GM12892 (cell line): ENCODE measurements at regions not wholly inside any gene's neighbourhood (a gene's known extent, or its start where the extent isn't known, plus 50 kb on each side); places are given as distances from the start of the nearest gene placed in this dataset.

ENCODE experiments used
- DNase-seq: peaks from one replicate; pipeline ENCODE4 v3.0.0; 2011; ENCODE audit not compliant: insufficient read length
- FAIRE-seq: peaks from 2 replicates; lab custom pipeline; 2011; peaks lifted over from hg19 to GRCh38; lab: Jason Lieb, UNC
- POLR2A ChIP-seq: IDR thresholded peaks from 2 replicates; pipeline ENCODE4 v1.6.1; 2011; ENCODE audit warnings: low read depth, low read length, control low read depth
- POLR2AphosphoS5 ChIP-seq: IDR thresholded peaks from 2 replicates; pipeline ENCODE4 v1.6.1; 2011; ENCODE audit warnings: low read depth, low read length, control low read depth
- TAF1 ChIP-seq: IDR thresholded peaks from 2 replicates; pipeline ENCODE4 v1.6.1; 2011; ENCODE audit warnings: low read depth, mild to moderate bottlenecking, control low read depth, low read length, borderline replicate concordance

DNA sequence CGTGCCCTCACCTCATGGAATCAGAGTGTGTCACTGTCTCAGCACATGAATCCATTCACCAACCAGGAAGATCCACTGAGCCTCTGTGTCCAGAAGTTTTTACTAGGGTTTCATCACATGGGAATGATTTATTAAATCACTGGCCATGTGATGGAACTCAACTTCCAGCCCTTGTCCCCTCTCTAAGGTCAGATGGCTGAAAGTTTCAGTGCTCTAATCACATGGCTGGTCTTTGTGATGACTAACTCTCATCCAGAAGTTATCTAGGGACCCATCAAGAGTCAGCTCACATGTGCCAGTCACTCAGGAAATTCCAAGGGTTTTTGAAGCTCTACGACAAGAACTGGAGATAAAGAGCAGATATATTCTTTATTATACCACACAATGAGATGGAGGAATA is 140.5 kb upstream of the GYPC start:
- FAIRE-seq (no peak), DNase-seq (no peak)
- TF ChIP-seq TAF1 = no peak
- no peak for TF ChIP-seq POLR2A
- TF ChIP-seq POLR2AphosphoS5 = no peak

DNA sequence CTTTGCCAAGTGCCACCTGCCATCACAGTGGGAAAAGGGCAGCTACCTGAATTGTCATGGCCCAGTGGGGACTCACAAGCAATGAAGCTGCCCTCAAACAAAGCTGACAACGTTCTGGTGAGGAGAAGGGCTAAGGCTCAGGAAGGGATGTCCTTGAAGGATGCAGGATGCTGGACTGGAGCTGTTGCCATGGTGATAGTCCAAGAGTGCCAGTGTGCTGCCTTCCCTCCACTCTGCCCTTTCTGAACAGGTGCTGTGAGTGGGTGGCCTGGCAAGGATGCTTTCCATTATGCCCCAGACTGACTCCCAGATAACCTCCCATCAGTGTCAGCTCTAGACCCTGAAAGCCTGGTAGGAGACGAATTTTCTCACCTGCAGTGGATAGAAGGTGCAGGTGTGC is 137.8 kb upstream of the GYPC start:
- no peak for FAIRE-seq
- TF ChIP-seq POLR2A (no peak), TAF1 (no peak), POLR2AphosphoS5 (no peak)
- no peak for DNase-seq

GRCh38 chr2:126527836-126528490 is 128.0 kb upstream of the GYPC start:
- FAIRE-seq = peak; percentile 79
- TF ChIP-seq POLR2A = no peak
- no peak for TF ChIP-seq TAF1
- no peak for TF ChIP-seq POLR2AphosphoS5
- DNase-seq = peak; percentile 16

DNA sequence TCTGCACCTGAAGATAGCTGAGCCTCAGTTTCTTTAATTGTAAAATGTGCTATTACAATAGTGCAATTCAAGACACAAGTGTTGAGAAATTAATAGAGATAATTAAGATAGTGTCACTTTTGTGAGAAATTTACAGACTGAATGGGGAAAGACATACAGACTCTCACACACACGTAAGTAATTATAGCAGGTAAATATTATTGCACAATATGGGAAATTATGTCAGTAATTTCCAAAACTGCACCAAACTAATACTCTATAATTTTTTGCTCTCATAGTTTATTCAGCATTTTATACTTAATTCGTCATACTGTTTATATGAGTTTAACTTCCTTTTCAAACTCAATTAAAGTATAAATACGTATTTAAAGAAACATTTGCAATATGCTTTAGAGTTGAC is 124.9 kb upstream of the GYPC start:
- DNase-seq = no peak
- TF ChIP-seq POLR2A (no peak), TAF1 (no peak), POLR2AphosphoS5 (no peak)
- no peak for FAIRE-seq

- FAIRE-seq = peak; percentile 21
- no peak for DNase-seq
- no peak for TF ChIP-seq TAF1
- TF ChIP-seq POLR2AphosphoS5 = no peak
- TF ChIP-seq POLR2A = no peak
Measured at GRCh38 chr2:126534478-126534877, 121.5 kb upstream of the GYPC start.

GRCh38 chr2:126535408-126535807 is 120.5 kb upstream of the GYPC start:
- FAIRE-seq = no peak
- no peak for TF ChIP-seq TAF1

DNA sequence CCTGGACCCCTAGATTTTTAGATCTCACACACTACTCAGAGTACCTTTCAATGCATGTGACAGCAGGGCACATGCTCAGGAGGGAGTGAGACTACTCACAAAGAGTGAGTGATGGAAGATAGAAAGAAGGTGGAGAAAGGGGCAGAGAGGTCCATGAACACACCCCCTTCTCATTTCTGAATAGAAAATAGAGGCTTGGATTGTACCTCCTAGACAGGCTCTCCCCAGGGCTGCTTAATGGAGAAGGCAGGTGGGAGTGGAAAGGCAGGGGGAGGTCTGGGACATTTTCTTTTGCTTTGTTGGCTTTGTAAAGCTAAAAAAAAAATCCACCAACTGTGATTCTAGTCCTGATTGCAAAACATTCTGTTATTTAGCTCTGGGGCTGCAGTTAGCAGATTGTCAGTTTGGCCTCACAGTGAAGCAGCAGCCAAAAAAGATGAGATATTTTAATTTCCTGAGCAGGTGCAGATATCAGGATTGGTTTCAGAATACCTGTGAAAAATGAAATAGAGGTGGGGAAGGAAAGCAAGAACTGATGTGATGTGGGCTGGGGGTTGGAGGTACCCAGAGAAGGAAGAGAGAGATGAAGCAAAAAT is 119.3 kb upstream of the GYPC start:
- TF ChIP-seq POLR2AphosphoS5 = no peak
- TF ChIP-seq TAF1 = no peak
- TF ChIP-seq POLR2A = no peak
- FAIRE-seq (no peak), DNase-seq (no peak)

More at GRCh38 chr2:126535408-126535807, 120.5 kb upstream of the GYPC start:
- no peak for DNase-seq

DNA sequence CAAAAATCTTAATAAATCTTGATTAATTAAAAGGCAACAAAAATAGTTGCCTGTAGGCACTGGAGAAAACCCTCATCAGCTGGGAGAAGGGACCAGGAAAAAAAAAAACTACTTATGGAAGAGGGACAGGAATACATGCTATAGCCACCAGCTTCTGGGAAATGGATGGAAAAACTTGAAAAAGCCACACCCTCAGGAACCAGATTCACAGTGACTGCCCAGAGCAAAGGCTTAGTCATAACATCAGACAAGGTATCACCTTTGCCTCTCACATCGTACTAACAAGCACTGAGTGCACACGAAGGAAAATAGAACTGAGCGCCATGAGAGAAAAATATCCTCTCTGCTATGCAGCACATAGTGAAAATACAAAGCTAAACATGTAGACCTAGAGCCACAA is 116.9 kb upstream of the GYPC start:
- no peak for FAIRE-seq
- TF ChIP-seq POLR2AphosphoS5 (no peak), TAF1 (no peak), POLR2A (no peak)
- DNase-seq = no peak

- no peak for DNase-seq
- no peak for FAIRE-seq
- TF ChIP-seq TAF1 (no peak), POLR2A (no peak), POLR2AphosphoS5 (no peak)
Measured at GRCh38 chr2:126542247-126542646, 113.7 kb upstream of the GYPC start.

- FAIRE-seq (no peak), DNase-seq (no peak)
- TF ChIP-seq POLR2A (no peak), POLR2AphosphoS5 (no peak), TAF1 (no peak)
Measured at GRCh38 chr2:126543081-126543480, 112.9 kb upstream of the GYPC start.

- FAIRE-seq = no peak
- no peak for TF ChIP-seq POLR2AphosphoS5
- no peak for TF ChIP-seq TAF1
- TF ChIP-seq POLR2A = no peak
Measured at GRCh38 chr2:126558029-126558428, 97.9 kb upstream of the GYPC start.

GRCh38 chr2:126568734-126569133 is 87.2 kb upstream of the GYPC start:
- FAIRE-seq (no peak), DNase-seq (no peak)

More at GRCh38 chr2:126558029-126558428, 97.9 kb upstream of the GYPC start:
- DNase-seq = no peak

More at GRCh38 chr2:126568734-126569133, 87.2 kb upstream of the GYPC start:
- no peak for TF ChIP-seq POLR2AphosphoS5
- TF ChIP-seq TAF1 = no peak
- no peak for TF ChIP-seq POLR2A
